SK-N-SH (cell line): ENCODE measurements at regions not wholly inside any gene's neighbourhood (a gene's known extent, or its start where the extent isn't known, plus 50 kb on each side); places are given as distances from the start of the nearest gene placed in this dataset.

Experiments used
- CTCF ChIA-PET: fragments of 300-600, 350-600 bp; formaldehyde crosslinking; extraction: SDS; loops from one replicate; lab custom pipeline; 2021; lab: Yijun Ruan, JAX
- POLR2A ChIA-PET: fragments of 350-600 bp; sonication (Branson Sonifier 250); formaldehyde crosslinking; extraction: SDS; loops from one replicate; lab custom pipeline; 2020; ENCODE audit warnings: antibody characterized with exemption, inconsistent platforms; lab: Yijun Ruan, JAX
- DNase-seq: peaks from one replicate; pipeline ENCODE4 v3.0.0; 2012
- H2AFZ ChIP-seq: fragments of 200-600 bp; sonication (generic); 2 replicates; pipeline ENCODE4 v1.8.1; 2016; ENCODE audit warnings: antibody characterized with exemption, mild to moderate bottlenecking, low read depth
- H3F3A ChIP-seq: fragments of 200-600 bp; sonication (generic); replicated peaks from 2 replicates; pipeline ENCODE3; 2016; ENCODE audit warnings: antibody characterized with exemption, mild to moderate bottlenecking; ENCODE audit not compliant: insufficient read depth
- H3K27ac ChIP-seq, 2 experiments: fragments of 200-500 bp in 1 of 2; fragments of 200-600 bp in 1 of 2; sonication (Bioruptor generic) in 1 of 2; sonication (generic), shearing (Covaris generic) in 1 of 2; 2 replicates each; pipeline versions ENCODE4 v1.5.1 to v1.6.1; 2014 to 2016; ENCODE audit warnings: low read depth in 2 of 2, inconsistent platforms in 1 of 2, low read length in 1 of 2, mild to moderate bottlenecking in 1 of 2, mixed read lengths in 1 of 2
- H3K27me3 ChIP-seq: fragments of 200-600 bp; sonication (generic), shearing (Covaris generic); 2 replicates; pipeline ENCODE4 v1.6.1; 2016; ENCODE audit warnings: mixed run types; ENCODE audit not compliant: insufficient read depth
- H3K36me3 ChIP-seq, 2 experiments: fragments of 200-500 bp in 1 of 2; fragments of 200-600 bp in 1 of 2; sonication (Bioruptor generic) in 1 of 2; sonication (generic) in 1 of 2; replicated peaks in 1 of 2; 2 replicates each; pipeline versions ENCODE3 to v1.5.1; 2014 to 2016; ENCODE audit warnings: low read length in 1 of 2, mild to moderate bottlenecking in 1 of 2; ENCODE audit not compliant: insufficient read depth in 2 of 2, control insufficient read depth in 1 of 2
- H3K4me1 ChIP-seq, 2 experiments: fragments of 200-500 bp in 1 of 2; fragments of 200-600 bp in 1 of 2; sonication (Bioruptor generic) in 1 of 2; sonication (generic), shearing (Covaris generic) in 1 of 2; 2 replicates each; pipeline versions ENCODE4 v1.5.1 to v1.6.1; 2014 to 2016; ENCODE audit warnings: low read depth in 1 of 2, low read length in 1 of 2, mixed run types in 1 of 2; ENCODE audit not compliant: insufficient read depth in 2 of 2, control insufficient read depth in 1 of 2
- H3K4me2 ChIP-seq: fragments of 200-600 bp; sonication (generic), shearing (Covaris generic); 2 replicates; pipeline ENCODE4 v1.6.1; 2017; ENCODE audit warnings: mixed run types
- H3K4me3 ChIP-seq, 2 experiments: fragments of 200-500 bp in 1 of 2; fragments of 200-600 bp in 1 of 2; sonication (Bioruptor generic) in 1 of 2; sonication (generic), shearing (Covaris generic) in 1 of 2; 2 replicates each; pipeline versions ENCODE4 v1.5.1 to v1.8.1; 2014 to 2016; ENCODE audit warnings: low read depth in 2 of 2, inconsistent platforms in 1 of 2, low read length in 1 of 2, mild to moderate bottlenecking in 1 of 2, mixed read lengths in 1 of 2, moderate library complexity in 1 of 2
- H3K79me2 ChIP-seq: fragments of 200-600 bp; sonication (generic); 2 replicates; pipeline ENCODE4 v1.8.1; 2017; ENCODE audit warnings: mild to moderate bottlenecking; ENCODE audit not compliant: insufficient read depth
- H3K9ac ChIP-seq: fragments of 200-600 bp; sonication (generic); 2 replicates; pipeline ENCODE4 v1.6.1; 2017; ENCODE audit warnings: mixed run types
- H3K9me2 ChIP-seq: fragments of 200-600 bp; sonication (generic); 2 replicates; pipeline ENCODE4 v1.6.1; 2017; ENCODE audit warnings: mixed run types
- H3K9me3 ChIP-seq: fragments of 200-600 bp; sonication (generic); 2 replicates; pipeline ENCODE4 v1.6.1; 2017; ENCODE audit warnings: mixed run types, mild to moderate bottlenecking, moderate library complexity
- H4K20me1 ChIP-seq: fragments of 200-600 bp; sonication (generic); 2 replicates; pipeline ENCODE4 v1.6.1; 2017; ENCODE audit warnings: mild to moderate bottlenecking, mixed run types; ENCODE audit not compliant: insufficient read depth
- CHD2 ChIP-seq: fragments of 150-350 bp; IDR thresholded peaks from 2 replicates; pipeline ENCODE4 v1.6.1; 2018; ENCODE audit warnings: low read length; ENCODE audit not compliant: partially characterized antibody
- FOSL2 ChIP-seq: IDR thresholded peaks from 2 replicates; pipeline ENCODE4 v1.4.0; 2012; ENCODE audit warnings: low read depth, mild to moderate bottlenecking, moderate library complexity, borderline replicate concordance
- FOXJ3 ChIP-seq: sonication (generic); formaldehyde crosslinking; IDR thresholded peaks from 2 replicates; pipeline ENCODE4 v1.5.1; 2020; ENCODE audit warnings: mild to moderate bottlenecking, missing genetic modification reagents
- FOXM1 ChIP-seq: IDR thresholded peaks from 2 replicates; pipeline ENCODE4 v1.4.0; 2012; ENCODE audit warnings: low read depth, mild to moderate bottlenecking
- GATA2 ChIP-seq: sonication (generic); formaldehyde crosslinking; IDR thresholded peaks from 2 replicates; pipeline ENCODE4 v1.5.0; 2020; ENCODE audit warnings: mild to moderate bottlenecking, missing genetic modification reagents
- IRF3 ChIP-seq: fragments of 150-350 bp; IDR thresholded peaks from 2 replicates; pipeline ENCODE4 v1.6.1; 2016; ENCODE audit warnings: mild to moderate bottlenecking, low read depth, low read length
- PBX3 ChIP-seq: IDR thresholded peaks from 2 replicates; pipeline ENCODE4; 2012
- POLR2AphosphoS5 ChIP-seq: IDR thresholded peaks from 2 replicates; pipeline ENCODE4 v1.6.1; 2012; ENCODE audit warnings: low read depth, low read length
- RAD21 ChIP-seq: IDR thresholded peaks from 2 replicates; pipeline ENCODE4 v1.6.1; 2012; ENCODE audit warnings: mild to moderate bottlenecking, low read length
- REST ChIP-seq: IDR thresholded peaks from 2 replicates; pipeline ENCODE4 v1.6.1; 2012; ENCODE audit warnings: mild to moderate bottlenecking, low read depth, low read length, moderate library complexity
- RFX5 ChIP-seq: IDR thresholded peaks from 2 replicates; pipeline ENCODE4 v1.6.1; 2012; ENCODE audit warnings: mild to moderate bottlenecking, improper control_type of control experiment, low read length
- WGBS: methylation state at CpG from one replicate; pipeline ENCODE4 v1.1.6; 2017; ENCODE audit warnings: low lambda C conversion rate; 5-methylcytosine and 5-hydroxymethylcytosine counted together
- TF ChIP-seq, protein P1 (sequence below): IDR thresholded peaks from 2 replicates; pipeline ENCODE4 v1.4.0; 2012; ENCODE audit warnings: low read depth

GRCh38 chr1:4063516-4063915 is 163.4 kb upstream of the C1orf174 start:
- no peak for TF ChIP-seq IRF3
- DNase-seq: no peak

DNA sequence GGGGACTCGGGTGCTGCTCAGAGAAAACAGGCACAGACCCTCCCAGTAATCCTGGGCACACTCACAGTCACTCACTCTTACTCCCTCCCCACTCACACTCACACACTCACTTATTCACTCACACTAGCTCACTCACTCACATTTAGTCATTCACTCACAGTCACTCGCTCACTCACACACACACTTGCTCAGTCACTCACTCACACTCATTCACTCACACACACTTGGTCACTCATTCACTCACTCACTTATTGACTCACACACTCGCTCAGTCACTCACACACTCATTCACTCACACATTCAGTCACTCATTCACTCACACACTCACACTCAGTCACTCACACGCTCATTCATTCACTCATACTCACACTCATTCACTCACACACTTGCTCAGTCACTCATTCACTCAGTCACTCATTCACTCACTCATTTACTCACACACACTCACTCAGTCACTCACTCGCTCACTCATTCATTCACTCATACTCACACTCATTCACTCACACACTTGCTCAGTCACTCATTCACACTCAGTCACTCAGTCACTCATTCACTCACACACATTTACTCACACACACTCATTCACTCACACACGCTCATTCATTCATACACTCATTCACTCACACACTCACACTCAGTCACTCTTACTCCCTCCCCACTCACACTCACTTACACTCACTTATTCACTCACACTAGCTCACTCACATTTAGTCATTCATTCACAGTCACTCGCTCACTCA is 164.2 kb upstream of the C1orf174 start:
- Histone ChIP-seq H2AFZ (no peak overlapping the region), H4K20me1 (no peaks in the 10 kb centered on the region), H3F3A (no peaks in the 10 kb centered on the region), H3K27ac (no peak overlapping the region), H3K9me2 (no peaks in the 10 kb centered on the region), H3K4me3 (no peak overlapping the region), H3K79me2 (no peaks in the 10 kb centered on the region), H3K4me1 (no peaks in the 10 kb centered on the region), H3K36me3 (no peaks in the 10 kb centered on the region), H3K27me3 (no peaks in the 10 kb centered on the region), H3K9me3 (no peaks in the 10 kb centered on the region), H3K9ac (no peak overlapping the region), H3K4me2 (no peak overlapping the region)
- DNase-seq: no peak
- ChIA-PET CTCF (no interaction called here), POLR2A (no interaction called here)
- TF ChIP-seq CHD2: no peak
- WGBS: 32% methylated on average over 6 of the region's 7 CpGs

More at GRCh38 chr1:4063516-4063915, 163.4 kb upstream of the C1orf174 start:
- 43% methylated on average over 7 of the region's 7 CpGs for WGBS
- Histone ChIP-seq H4K20me1 (no peaks in the 10 kb centered on the region), H3K9me3 (no peaks in the 10 kb centered on the region), H3K27ac (no peak overlapping the region), H3F3A (no peaks in the 10 kb centered on the region), H3K4me1 (no peaks in the 10 kb centered on the region), H3K4me3 (no peak overlapping the region), H3K79me2 (no peaks in the 10 kb centered on the region), H3K27me3 (no peaks in the 10 kb centered on the region), H3K9ac (no peak overlapping the region), H3K9me2 (no peaks in the 10 kb centered on the region), H2AFZ (no peak overlapping the region), H3K36me3 (no peaks in the 10 kb centered on the region), H3K4me2 (no peak overlapping the region)
- CTCF ChIA-PET: no interaction called here
- POLR2A ChIA-PET: no interaction called here

DNA sequence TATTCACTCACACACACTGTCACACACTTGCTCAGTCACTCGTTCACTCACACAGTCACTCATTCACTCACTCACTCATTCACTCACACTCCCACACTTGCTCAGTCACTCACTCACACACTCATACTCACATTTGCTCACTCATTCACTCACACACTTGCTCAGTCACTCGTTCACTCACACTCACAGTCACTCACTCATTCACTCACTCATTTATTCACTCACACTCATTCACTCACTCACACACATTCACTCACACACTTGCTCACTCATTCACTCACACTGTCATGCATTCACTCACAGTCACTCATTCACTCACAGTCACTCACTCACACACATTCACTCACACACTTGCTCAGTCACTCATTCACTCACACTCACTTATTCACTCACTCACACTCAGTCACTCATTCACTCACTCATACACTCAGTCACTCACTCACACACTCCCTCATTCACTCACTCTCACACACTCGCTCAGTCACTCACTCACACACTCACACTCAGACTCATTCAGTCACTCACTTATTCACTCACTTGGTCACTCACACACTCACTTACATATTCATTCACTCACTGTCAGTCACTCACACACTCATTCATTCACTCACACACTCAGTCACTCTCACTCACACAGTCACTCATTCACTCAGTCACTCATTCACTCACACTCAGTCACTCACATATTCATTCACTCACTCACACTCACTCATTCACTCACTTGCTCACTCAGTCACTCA is 167.0 kb upstream of the C1orf174 start:
- ChIA-PET POLR2A (no interaction called here), CTCF (no interaction called here)
- 28% methylated on average over 2 of the region's 3 CpGs for WGBS
- Histone ChIP-seq H4K20me1 (no peaks in the 10 kb centered on the region), H3K9me2 (no peaks in the 10 kb centered on the region), H3K9me3 (no peaks in the 10 kb centered on the region), H3K36me3 (no peaks in the 10 kb centered on the region), H3K4me1 (peaks cover 0 to 8% of the 10 kb centered on the region in 2 experiments; a peak in 1 of 4 replicates), H3K27ac (no peak overlapping the region), H3K4me3 (no peak overlapping the region), H3K79me2 (no peaks in the 10 kb centered on the region), H3F3A (no peaks in the 10 kb centered on the region), H3K9ac (no peak overlapping the region), H3K4me2 (no peak overlapping the region), H2AFZ (no peak overlapping the region), H3K27me3 (no peaks in the 10 kb centered on the region)
- DNase-seq: no peak
- TF ChIP-seq FOXM1 (no peak), RFX5 (no peak), CHD2 (no peak), FOSL2 (no peak), GATA2 (CRISPR knock-in tag) (no peak), PBX3 (no peak), IRF3 (no peak), POLR2AphosphoS5 (no peak), RAD21 (no peak), FOXJ3 (no peak), REST (no peak)
- TF ChIP-seq, protein P1, sequence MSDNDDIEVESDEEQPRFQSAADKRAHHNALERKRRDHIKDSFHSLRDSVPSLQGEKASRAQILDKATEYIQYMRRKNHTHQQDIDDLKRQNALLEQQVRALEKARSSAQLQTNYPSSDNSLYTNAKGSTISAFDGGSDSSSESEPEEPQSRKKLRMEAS: no peak
